ENCODE measurements at regions not wholly inside any gene's neighbourhood (a gene's known extent, or its start where the extent isn't known, plus 50 kb on each side); places are given as distances from the start of the nearest gene placed in this dataset.

GRCh38 chr18:56185126-56185525 is 453.3 kb downstream of the TXNL1 start:
- Histone ChIP-seq H4K20me1 (ENCODE audit: insufficient read depth, low read length) (no peaks in the 10 kb centered on the region), H3K27ac (ENCODE audit: low read length) (no peak overlapping the region), H3K9me2 (replicated peaks; ENCODE audit: insufficient read depth, low read length) (no peaks in the 10 kb centered on the region), H3K36me3 (replicated peaks; ENCODE audit: insufficient read depth, low read length) (no peaks in the 10 kb centered on the region), H3K4me1 (ENCODE audit: low read length) (0 out of 2 replicates have a peak, but pooled peaks cover 4% of the 10 kb centered on the region), H3K79me2 (ENCODE audit: low read length) (no peaks in the 10 kb centered on the region), H3K4me2 (ENCODE audit: low read depth, low read length) (no peak overlapping the region), H3F3A (ENCODE audit: insufficient read depth, low read length) (no peaks in the 10 kb centered on the region), H3K4me3 (ENCODE audit: low read length) (no peak overlapping the region), H3K27me3 (replicated peaks; ENCODE audit: insufficient read depth, low read length) (no peaks in the 10 kb centered on the region), H2AFZ (ENCODE audit: low read length) (no peak overlapping the region), H3K9ac (ENCODE audit: low read length) (no peak overlapping the region), H3K9me3 (replicated peaks; ENCODE audit: insufficient read depth, low read length) (no peaks in the 10 kb centered on the region)
- DNase-seq, result no peak
- TF ChIP-seq EZH2phosphoT487 (IDR thresholded peaks at IDR 0.05; ENCODE audit: low read length) (no peak), CTCF (IDR thresholded peaks at IDR 0.05; ENCODE audit: low read length) (no peak), EZH2 (optimal IDR thresholded peaks at IDR 0.05; ENCODE audit: low read depth, low read length) (no peak)

GRCh38 chr18:56176751-56177150 is 461.6 kb downstream of the TXNL1 start:
- Histone ChIP-seq H3K4me3 (ENCODE audit: low read length) (no peak overlapping the region), H3K27me3 (replicated peaks; ENCODE audit: insufficient read depth, low read length) (no peaks in the 10 kb centered on the region), H3K9me3 (replicated peaks; ENCODE audit: insufficient read depth, low read length) (no peaks in the 10 kb centered on the region), H3F3A (ENCODE audit: insufficient read depth, low read length) (no peaks in the 10 kb centered on the region), H3K9ac (ENCODE audit: low read length) (no peak overlapping the region), H2AFZ (ENCODE audit: low read length) (no peak overlapping the region), H3K79me2 (ENCODE audit: low read length) (no peaks in the 10 kb centered on the region), H3K4me2 (ENCODE audit: low read depth, low read length) (no peak overlapping the region), H4K20me1 (ENCODE audit: insufficient read depth, low read length) (no peaks in the 10 kb centered on the region), H3K4me1 (ENCODE audit: low read length) (no peaks in the 10 kb centered on the region), H3K27ac (ENCODE audit: low read length) (no peak overlapping the region), H3K36me3 (replicated peaks; ENCODE audit: insufficient read depth, low read length) (no peaks in the 10 kb centered on the region), H3K9me2 (replicated peaks; ENCODE audit: insufficient read depth, low read length) (no peaks in the 10 kb centered on the region)
- no peak for DNase-seq
- TF ChIP-seq EZH2phosphoT487 (IDR thresholded peaks at IDR 0.05; ENCODE audit: low read length), result no peak
- no peak for TF ChIP-seq CTCF (IDR thresholded peaks at IDR 0.05; ENCODE audit: low read length)

- Histone ChIP-seq H3K27ac (ENCODE audit: low read length) (no peak overlapping the region), H3K36me3 (replicated peaks; ENCODE audit: insufficient read depth, low read length) (no peaks in the 10 kb centered on the region), H3K9me3 (replicated peaks; ENCODE audit: insufficient read depth, low read length) (no peaks in the 10 kb centered on the region), H3K9me2 (replicated peaks; ENCODE audit: insufficient read depth, low read length) (no peaks in the 10 kb centered on the region), H3F3A (ENCODE audit: insufficient read depth, low read length) (no peaks in the 10 kb centered on the region), H3K27me3 (replicated peaks; ENCODE audit: insufficient read depth, low read length) (no peaks in the 10 kb centered on the region), H3K4me2 (ENCODE audit: low read depth, low read length) (no peak overlapping the region), H3K9ac (ENCODE audit: low read length) (no peak overlapping the region), H4K20me1 (ENCODE audit: insufficient read depth, low read length) (no peaks in the 10 kb centered on the region), H3K79me2 (ENCODE audit: low read length) (no peaks in the 10 kb centered on the region), H3K4me1 (ENCODE audit: low read length) (no peaks in the 10 kb centered on the region), H2AFZ (ENCODE audit: low read length) (no peak overlapping the region), H3K4me3 (ENCODE audit: low read length) (no peak overlapping the region)
- no peak for DNase-seq
- TF ChIP-seq CTCF (IDR thresholded peaks at IDR 0.05; ENCODE audit: low read length), result no peak
- TF ChIP-seq EZH2phosphoT487 (IDR thresholded peaks at IDR 0.05; ENCODE audit: low read length), result no peak
- no peak for TF ChIP-seq EZH2 (optimal IDR thresholded peaks at IDR 0.05; ENCODE audit: low read depth, low read length)
These were observed 462.9 kb downstream of the TXNL1 start for GRCh38 chr18:56175330-56176001.

Data from MM.1S (cell line).